COR-L47 (cell line): ENCODE measurements at regions not wholly inside any gene's neighbourhood (a gene's known extent, or its start where the extent isn't known, plus 50 kb on each side); places are given as distances from the start of the nearest gene placed in this dataset.
"Not testable (repeated sequence)": the region's sequence is repeated elsewhere in the genome, so short reads cannot be mapped to it uniquely, and the experiment has no call there.

Experiments used
- DNase-seq: peaks from one replicate; lab custom pipeline; 2025; lab: John Stamatoyannopoulos, UW

DNA sequence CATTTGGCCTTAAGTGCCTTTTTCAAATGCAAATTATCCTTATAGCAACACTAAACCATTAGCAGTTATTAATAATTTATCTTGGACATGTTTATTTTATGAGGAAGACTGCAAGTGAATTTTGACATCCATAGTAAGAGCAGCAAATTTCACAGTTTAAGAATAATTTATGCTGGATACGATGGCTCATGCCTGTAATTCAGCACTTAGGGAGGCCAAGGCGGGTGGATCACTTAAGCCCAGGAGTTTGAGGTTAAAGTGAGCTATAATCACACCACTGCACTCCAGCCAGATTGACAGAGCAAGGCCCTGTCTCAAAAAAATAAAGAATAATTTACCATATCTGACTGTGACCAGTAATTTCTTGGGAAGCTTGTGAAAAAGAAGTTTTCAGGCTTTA is 286.2 kb downstream of the TMX3 start:
- DNase-seq: no peak

DNA sequence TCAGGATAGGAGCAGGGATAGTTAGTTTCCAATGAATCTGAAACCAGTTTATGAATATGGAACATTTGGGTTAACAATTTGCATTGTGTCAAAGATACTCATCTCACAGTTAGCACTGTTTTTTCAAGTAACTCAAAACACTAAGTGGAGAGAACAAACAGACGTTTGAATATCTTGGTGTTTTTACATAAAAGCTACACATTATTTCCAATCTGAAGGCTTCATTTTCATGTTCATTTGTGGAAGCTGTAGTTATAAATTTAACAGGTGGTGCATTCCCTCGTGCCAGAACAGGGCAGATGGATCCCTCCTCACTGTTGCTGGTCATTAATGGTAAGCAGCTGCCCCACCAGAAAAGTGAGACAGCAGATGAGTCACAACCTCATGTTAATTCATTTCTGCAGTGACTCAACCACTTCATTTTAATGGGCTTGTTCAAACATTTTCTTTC is 286.9 kb downstream of the TMX3 start:
- DNase-seq: no peak

DNA sequence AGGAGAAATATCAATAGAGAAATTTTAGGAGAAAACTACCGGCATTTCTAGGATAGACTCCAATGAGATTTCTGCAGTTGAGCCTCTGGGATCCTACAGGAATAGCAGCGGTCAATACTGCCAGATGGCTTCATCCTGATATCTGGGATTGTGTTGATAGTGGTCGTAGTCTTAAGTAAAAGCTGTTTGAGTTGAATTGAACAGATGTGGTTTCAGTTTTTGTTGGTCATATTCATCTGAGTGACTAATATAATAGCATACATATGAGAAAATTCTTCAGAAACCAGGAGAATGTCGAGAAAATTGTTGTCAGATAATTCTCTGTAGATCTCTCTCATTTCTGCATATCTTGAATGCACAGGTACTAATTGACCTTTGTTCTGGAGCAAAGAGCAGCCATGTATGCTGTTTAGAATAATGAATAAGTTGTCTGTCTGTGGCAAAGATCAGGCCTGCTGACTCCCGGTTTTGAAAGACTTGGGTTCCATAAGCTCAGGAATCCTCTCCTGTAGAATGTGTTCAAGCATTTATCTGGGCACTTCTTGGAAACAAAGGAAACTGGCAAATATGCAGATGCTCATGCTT is 288.1 kb downstream of the TMX3 start:
- no peak for DNase-seq

DNA sequence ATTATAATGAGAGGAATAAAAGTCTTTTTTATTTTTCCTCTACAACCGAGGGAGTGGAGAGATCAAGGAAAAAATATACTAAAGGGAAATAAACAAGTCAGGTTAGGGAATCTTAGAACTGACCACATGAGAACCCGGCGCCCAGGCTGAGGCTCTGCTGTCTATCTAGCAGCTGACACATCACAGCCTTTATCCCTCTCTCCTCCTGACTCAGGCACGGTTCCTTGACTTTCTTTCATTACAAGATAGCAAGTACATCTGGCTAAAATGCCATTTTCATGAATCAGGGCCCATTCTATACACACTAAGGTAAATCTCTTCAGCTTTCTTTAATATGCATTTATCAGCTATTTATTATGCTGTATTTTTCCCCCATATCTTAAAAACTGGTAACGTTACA is 296.0 kb downstream of the TMX3 start:
- DNase-seq: no peak

DNA sequence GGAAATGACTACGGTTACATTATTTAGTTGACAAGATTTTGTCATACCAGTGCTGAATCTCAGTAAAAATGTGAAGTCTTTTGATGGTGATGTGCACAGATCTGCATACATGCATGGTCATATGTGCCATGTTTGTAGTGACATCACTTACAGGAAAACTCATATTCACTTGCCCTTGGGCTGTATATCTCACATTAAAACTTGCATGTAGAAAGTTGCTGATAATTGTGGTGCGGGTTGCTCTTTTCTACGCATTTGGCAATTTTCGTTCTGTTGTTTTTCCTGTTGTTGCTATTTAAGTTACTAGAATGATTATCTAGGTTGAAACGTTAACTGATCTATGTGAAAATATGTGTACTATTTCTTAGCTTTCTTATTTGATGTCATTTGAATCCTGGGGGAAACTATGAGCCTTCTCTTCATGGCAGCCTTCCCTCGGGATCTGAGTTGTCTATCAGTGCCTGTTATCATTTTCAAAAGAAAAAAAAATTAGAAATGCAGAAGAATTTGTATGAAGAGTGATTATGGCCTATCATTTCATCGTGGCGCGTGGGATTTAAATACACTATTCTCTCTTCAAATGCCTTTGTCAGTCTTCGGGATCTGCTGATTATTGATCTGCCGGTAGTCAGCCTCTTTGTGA is 296.6 kb downstream of the TMX3 start:
- DNase-seq: no peak

DNA sequence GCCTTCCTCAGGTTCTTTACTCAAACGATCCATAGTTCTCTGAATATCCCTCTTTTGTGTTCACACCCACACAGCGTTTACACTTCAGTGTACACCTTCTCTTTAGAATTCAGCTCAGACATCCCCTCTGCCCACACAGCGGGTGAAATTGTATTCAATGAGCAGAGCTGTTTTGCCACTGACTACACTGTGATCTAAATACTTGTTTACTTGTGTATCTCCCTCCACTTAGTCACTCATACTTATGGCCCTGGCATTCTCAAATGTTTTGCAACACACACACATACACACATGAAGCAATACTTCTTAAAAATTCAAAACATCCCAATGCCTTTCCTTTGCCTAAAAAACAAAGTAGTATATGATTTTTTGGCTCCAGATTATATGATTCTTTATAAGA is 297.1 kb downstream of the TMX3 start:
- no peak for DNase-seq

DNA sequence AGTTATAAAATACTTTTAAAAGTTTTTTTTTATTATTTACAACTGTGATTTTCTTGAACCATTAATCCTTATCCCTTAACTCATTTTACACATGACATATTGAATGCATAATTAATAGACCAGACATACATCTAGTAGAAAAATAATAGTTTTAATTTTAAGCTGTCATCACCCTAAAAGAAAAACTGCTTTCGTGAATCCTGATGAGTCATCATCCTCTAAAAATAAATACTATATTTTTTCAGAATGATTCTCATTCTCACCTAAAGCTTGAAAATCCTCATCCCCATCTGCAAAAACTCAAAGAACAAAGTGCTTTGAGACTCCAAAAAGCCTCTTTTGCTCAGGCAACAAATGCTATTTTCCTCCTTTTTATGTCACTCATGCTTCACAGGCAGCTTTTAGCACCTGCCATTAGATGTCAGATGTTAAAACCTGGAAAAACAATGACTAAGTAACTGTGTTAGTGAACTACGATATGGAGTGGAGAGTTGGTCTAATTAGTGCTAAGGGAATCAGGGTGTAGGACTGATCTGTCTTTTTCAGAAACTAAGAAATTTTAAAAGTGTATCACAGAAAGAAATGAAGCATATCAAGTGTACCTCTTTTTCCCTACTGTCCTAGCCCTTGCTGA is 297.6 kb downstream of the TMX3 start:
- no peak for DNase-seq

DNA sequence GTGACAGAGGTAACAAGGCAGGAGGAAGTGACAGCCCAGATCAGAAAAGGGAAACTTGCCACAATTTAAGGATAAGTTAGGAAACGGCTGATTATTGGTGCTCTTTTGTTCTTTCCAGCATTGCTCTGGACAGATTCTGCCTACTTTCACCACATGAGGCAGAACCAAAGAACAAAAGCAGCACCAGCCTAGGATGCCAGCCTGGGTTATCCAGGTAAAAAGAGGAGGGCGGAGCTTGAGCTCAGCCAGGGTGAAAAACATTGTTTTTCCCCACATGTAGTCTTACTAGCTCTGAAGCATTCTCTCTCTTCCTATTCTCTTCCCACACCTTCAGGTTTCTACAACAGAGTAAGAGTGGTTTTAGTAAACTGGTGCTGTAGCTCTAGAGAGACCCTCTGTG is 300.5 kb downstream of the TMX3 start:
- no peak for DNase-seq

DNA sequence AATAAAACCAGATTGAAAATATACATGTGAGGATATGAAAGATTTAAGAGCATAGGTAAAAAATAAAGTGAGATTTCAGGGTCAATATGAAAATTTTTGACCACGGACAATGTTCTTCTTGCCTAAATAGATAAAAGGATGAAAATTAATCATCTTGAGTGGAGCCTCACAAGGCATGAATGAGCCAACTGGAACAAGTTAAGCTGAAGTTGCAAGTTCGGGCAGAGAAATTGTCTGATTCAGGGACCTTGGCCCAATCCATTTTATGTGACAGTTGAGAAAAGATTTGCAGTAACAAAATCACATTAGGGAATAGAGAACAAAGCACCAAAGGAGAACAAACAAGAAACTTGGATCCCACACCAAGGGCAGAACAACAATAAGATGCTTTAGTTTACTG is 305.3 kb downstream of the TMX3 start:
- DNase-seq: no peak

DNA sequence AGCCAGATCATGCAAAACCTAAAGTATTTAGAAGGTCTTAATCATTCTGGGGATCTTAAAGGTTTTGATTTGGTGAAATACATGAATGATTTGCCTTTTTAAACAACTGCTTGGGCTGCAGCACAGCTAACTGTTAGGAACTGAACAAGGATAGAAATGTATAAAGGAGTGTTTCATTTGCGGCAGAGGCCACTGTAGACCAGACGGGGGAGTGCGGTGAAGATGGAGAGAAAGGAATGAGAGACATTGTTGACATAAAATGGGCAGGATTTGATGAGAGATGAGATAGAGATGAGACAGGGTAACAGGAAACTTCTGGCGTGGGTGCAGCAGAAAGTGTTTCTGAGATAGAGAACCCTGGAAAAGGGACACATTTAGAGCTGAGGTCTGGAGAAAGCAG is 308.1 kb downstream of the TMX3 start:
- DNase-seq: no peak

DNA sequence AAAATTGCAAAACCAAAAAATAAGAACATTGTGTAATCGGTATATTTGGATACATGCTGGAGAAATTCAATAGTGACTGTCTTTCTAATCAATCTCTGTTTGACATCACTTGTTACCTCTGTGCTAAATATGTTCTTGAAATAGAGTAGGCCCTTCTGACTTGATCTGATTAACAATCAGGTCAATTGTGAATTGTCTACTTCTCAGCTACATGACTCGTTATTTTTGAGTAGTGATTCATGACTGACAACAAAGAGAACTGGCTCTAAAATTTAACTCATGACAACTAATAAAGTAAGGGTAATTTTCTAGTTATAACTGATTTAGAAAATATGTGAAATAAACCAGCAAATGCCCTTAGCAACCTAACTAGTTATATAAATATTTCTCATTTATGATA is 312.1 kb downstream of the TMX3 start:
- DNase-seq: no peak

DNA sequence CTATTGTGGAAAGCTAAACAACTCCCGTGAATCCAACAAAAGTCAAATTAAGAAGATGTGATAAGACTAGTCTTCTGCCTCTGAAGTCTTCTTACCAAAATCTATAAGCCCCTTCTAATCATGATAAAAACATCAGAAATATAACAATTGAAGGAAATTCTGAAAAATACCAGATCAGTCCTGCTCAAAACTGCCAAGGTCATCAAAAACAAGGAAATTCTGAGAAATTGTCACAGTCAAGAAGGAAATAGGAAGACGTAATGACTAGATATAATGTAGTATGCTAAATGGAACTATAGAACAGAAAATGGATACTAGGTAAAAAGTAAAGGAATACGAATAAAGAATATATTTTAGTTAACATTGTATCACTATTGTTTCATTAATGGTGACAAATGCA is 314.0 kb downstream of the TMX3 start:
- no peak for DNase-seq

DNA sequence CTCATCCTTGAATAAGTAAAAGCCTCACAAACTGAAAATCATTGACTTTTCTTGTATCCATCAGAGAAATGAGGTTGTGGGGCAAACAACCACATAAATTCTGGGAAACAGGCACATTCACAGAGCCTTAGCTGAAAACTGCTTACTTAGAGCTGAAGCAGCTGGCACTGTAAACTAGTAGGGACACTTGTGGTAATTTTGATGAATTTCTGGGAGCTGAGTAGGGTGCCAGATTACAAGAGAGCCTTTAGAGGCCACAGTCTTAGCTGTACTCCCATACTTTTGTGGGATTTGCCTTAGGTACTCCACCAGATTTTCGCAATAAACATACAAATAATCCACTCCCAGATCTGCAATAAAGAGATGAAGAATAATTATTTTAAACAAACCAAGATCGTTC is 315.2 kb downstream of the TMX3 start:
- no peak for DNase-seq

DNA sequence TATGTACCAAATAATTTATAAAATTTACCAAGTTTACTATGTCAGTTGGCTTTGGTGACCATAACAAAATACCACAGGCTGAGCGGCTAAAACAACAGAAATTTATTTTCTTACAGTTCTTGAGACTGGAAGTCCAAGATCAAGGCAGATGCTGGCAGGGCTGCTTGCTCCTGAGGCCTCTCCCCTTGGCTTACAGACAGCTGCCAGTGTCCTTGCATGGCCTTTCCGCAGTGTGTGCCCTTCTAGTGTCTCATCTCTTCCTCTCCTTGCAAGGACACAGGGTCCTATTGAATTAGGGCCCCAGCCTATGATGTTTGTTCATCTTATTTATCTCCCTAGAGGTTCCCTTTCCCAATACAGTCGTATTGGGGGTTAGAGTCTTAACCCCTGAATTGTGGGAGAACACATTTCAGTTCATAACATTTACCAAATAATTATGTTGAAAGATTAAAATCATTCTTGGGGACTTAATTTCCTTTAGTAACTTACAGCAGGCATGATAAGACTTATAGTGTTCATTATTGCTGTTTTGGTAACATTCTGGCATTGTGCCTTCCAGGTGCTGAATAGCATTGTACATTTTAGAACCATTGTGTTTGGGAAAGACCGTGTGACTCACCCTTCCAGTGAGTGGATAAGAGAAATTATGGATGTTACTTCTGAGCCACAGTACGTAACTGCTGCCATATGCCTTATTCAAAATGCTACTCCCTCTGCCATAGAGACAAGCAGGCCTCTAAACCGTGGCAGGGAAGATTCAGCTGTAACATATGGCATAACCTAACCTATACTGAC is 317.5 kb downstream of the TMX3 start:
- DNase-seq: peak; percentile 19

DNA sequence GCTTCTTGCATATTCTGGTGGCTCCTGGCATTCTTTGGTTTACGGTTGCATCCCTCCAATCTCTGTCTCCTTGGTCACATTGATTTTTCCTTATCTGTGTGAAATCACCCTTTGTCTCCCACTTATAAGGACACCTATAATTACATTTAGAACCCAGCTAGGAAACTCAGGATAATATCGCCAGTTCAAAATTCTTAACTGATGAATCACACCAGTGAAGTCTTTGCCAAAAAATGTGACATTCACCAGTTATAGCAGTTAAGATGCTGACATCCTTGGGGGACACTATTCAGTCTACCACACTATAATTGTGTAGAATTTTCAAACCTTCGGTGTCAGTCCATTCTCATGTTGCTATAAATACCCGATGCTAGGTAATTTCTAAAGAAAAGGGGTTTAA is 320.2 kb downstream of the TMX3 start:
- no peak for DNase-seq

DNA sequence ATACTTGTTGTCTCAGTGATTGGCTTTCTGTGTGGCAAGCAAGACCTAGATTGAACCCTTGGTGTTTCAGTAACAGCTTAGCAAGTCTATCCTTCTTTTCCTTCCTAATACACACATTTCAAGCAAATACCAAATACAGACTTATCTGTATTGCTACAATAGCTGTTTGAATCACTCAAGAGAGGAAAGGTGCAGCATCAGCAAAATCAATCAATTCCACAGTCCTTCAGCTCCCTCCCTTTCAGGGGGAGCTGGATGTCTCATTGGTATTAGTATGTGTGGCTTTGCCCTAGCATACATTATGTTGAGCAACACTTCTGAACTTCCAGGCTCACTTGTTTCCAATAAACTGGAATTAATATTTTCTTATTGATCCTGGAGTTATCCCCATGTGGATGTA is 323.1 kb downstream of the TMX3 start:
- no peak for DNase-seq

DNA sequence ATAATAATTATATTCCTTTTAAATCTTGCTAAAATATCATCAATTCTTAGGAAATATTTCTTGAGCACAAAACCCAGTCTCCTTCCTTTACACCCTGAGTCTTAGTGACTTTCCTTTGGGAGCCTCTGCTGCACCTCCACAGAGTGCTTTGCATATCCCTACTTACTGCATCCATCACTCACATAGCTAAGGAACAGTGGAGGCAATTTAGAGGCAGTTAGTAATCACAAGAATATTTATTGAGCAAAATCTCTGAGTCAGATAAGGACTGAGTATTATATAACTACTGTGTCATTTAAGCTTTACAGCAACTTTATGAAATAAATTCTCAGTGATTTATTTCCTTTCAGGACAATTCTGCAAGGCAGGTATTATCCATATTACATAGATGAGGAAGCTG is 327.7 kb downstream of the TMX3 start:
- no peak for DNase-seq

DNA sequence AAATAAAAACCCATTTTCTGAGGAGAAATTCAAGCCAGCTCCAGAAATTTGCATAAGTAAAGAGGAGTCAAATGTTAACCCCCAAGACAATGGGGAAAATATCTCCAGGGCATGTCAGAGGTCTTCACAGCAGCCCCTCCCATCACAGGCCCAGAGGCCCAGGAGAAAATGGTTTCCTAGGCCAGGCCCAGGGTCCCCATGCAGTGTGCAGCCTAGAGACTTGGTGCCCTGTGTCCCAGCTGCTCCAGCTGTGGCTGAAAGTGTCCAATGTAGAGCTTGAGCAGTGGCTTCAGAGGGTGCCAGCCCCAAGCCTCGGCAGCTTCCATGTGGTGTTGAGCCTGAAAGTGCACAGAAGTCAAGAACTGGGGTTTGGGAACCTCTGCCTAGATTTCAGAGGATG is 330.9 kb downstream of the TMX3 start:
- not testable (repeated sequence) for DNase-seq

DNA sequence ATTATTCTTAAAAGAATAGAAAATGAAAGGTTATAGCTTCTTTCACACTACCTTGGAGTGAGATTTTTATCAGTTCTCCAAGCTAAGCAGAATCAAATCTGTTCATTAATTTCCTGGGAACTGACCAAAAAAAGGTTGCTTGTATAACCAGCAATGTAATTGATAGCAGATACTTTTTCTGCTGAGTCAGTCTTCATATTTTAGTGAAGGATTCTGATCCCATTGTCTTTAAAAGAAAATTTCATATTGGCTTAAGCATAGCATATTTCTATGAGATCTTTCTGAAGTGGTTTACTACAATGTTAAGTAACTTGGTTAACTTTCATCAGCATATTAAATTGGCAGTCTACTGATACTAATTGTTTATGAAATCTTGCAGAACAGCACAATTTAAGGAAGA is 338.0 kb downstream of the TMX3 start:
- DNase-seq: no peak

DNA sequence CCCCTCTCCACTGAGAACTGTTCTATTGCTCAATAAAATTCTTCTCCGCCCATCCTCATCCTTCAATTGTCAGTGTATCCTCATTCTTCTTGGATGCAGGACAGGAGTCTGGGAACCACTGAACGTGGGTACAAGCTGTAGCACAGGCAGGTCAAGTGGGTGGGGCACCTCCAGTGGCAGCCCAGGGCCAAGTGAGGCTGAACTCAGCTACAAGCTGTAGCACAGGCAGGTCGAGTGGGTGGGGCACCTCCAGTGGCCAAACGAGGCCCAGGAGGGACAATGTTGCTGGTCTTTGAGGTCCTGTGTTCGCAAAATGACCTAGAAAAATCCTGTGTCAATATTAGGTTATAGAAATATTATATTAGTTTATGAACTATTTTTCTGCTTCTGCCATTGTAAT is 352.0 kb downstream of the TMX3 start:
- DNase-seq: no peak

DNA sequence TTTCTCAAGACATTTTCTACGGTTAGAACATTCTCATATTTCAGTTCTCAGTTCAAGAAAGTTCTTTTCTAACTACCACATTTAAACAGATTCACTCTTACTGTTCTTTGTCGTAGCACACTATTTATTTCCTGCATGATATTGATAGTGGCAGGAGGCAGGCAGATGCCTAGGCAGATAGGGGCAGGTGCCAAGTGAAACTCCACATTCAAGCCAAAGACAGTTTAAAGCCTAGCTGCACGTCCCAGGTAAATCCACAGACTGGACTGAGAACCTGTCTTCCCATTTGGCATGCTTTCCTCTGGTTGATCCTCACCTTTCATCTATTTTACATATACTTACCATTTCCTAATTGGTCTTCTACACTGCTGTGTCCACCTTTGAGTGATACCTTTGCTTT is 359.3 kb downstream of the TMX3 start:
- no peak for DNase-seq

DNA sequence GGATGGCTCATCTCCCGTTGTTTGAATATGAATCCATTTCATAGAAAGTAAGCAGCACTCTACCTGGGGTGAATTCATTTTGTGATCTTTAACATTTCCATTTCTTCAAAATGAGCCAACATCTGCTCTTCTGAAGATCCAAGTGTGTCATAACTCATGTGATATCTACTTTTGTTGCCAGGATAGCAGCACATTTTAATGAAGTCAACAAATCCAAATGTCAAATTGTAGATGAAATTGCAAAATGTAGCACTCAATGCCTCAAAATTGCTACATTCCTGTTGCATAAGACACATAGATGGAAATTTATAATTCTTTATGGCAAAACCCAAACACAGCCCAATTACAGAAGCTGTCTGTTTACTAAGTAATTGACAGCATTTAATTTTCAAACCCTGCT is 360.7 kb downstream of the TMX3 start:
- DNase-seq: no peak

DNA sequence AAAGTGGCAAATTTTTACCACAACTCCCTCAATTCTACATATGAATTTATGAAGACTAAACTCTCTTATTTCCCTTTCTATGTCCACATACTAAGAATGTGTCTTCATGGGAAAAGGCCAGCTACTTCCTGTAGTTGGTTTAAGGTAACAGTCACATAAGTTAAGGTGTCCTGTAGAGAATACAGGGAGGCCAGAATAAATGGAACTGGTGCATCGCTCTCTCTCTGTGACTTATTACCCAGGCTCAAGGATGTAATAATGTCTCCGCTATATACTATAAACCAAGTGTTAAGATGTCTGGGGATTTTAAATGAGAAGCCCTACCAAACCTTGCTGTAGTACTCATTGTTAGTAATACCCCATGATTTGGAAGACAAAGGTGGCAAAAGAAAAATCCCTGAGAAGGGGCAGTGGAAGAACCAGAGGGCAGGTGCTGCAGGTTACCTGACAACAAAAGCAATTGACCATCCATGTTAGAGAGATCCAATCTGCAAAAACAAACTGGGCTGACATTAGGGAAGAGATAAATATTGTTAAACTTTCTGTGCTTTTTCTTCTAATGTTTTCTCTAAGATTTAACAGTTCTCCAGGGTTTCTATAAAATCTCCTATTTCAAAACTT is 372.8 kb downstream of the TMX3 start:
- DNase-seq: no peak
